SK-N-SH (cell line): ENCODE measurements at regions not wholly inside any gene's neighbourhood (a gene's known extent, or its start where the extent isn't known, plus 50 kb on each side); places are given as distances from the start of the nearest gene placed in this dataset.
"Not testable (repeated sequence)": the region's sequence is repeated elsewhere in the genome, so short reads cannot be mapped to it uniquely, and the experiment has no call there.

Source experiments
- CTCF ChIP-seq: fragments of 200-600 bp; sonication (generic); IDR thresholded peaks from 2 replicates; pipeline ENCODE4 v1.6.1; 2017; ENCODE audit warnings: antibody characterized with exemption, mild to moderate bottlenecking, moderate library complexity
- ELF1 ChIP-seq: IDR thresholded peaks from 2 replicates; pipeline ENCODE4 v1.4.0; 2012
- JUND ChIP-seq: IDR thresholded peaks from 2 replicates; pipeline ENCODE4 v1.4.0; 2012
- POLR2AphosphoS5 ChIP-seq: IDR thresholded peaks from 2 replicates; pipeline ENCODE4 v1.6.1; 2012; ENCODE audit warnings: low read depth, low read length
- RAD21 ChIP-seq: IDR thresholded peaks from 2 replicates; pipeline ENCODE4 v1.6.1; 2012; ENCODE audit warnings: mild to moderate bottlenecking, low read length
- RCOR1 ChIP-seq: fragments of 150-350 bp; IDR thresholded peaks from 2 replicates; pipeline ENCODE4 v1.6.1; 2017; ENCODE audit warnings: antibody characterized with exemption, low read length
- RFX5 ChIP-seq: IDR thresholded peaks from 2 replicates; pipeline ENCODE4 v1.6.1; 2012; ENCODE audit warnings: mild to moderate bottlenecking, improper control_type of control experiment, low read length
- SMC3 ChIP-seq: IDR thresholded peaks from 2 replicates; pipeline ENCODE4 v1.6.1; 2012; ENCODE audit warnings: low read depth, low read length, improper control_type of control experiment
- TAF1 ChIP-seq: IDR thresholded peaks from 2 replicates; pipeline ENCODE4 v1.6.1; 2012; ENCODE audit warnings: low read depth, mild to moderate bottlenecking, low read length, moderate library complexity, borderline replicate concordance
- TCF12 ChIP-seq: IDR thresholded peaks from 2 replicates; pipeline ENCODE4 v1.4.0; 2012
- TEAD4 ChIP-seq: IDR thresholded peaks from 2 replicates; pipeline ENCODE4 v1.4.0; 2012; ENCODE audit warnings: mild to moderate bottlenecking, borderline replicate concordance; ENCODE audit not compliant: insufficient read depth
- USF2 ChIP-seq: fragments of 150-350 bp; IDR thresholded peaks from 2 replicates; pipeline ENCODE4 v1.6.1; 2017; ENCODE audit warnings: antibody characterized with exemption, low read length, low read depth, borderline replicate concordance

GRCh38 chr3:103881809-103882208 lies 1447.0 kb downstream of the ZPLD1 start:
- TF ChIP-seq POLR2AphosphoS5, TEAD4, ELF1, USF2, SMC3, CTCF, RFX5, TAF1, RAD21, TCF12, RCOR1, JUND: not testable (repeated sequence)
